Endodermal cell (in vitro differentiated cells): ENCODE measurements at regions not wholly inside any gene's neighbourhood (a gene's known extent, or its start where the extent isn't known, plus 50 kb on each side); places are given as distances from the start of the nearest gene placed in this dataset.

Experiments used
- DNase-seq: peaks from one replicate; pipeline ENCODE4 v3.0.0-alpha.2; 2017
- H3K27ac ChIP-seq: 2 replicates; pipeline ENCODE4 v1.5.1; 2013; ENCODE audit warnings: mild to moderate bottlenecking, low read depth, low read length, moderate library complexity
- H3K27me3 ChIP-seq: 2 replicates; pipeline ENCODE4 v1.6.1; 2013; ENCODE audit warnings: mild to moderate bottlenecking, low read length, moderate library complexity; ENCODE audit not compliant: insufficient read depth, control insufficient read depth, poor library complexity, severe bottlenecking
- H3K36me3 ChIP-seq: 2 replicates; pipeline ENCODE4 v1.7.0; 2013; ENCODE audit warnings: mild to moderate bottlenecking, low read length, moderate library complexity; ENCODE audit not compliant: control insufficient read depth, insufficient read depth
- H3K4me1 ChIP-seq: one replicate; pipeline ENCODE4 v1.7.0; 2013; ENCODE audit warnings: low read length; ENCODE audit not compliant: control insufficient read depth, insufficient read depth
- H3K4me3 ChIP-seq: 2 replicates; pipeline ENCODE4 v1.5.1; 2013; ENCODE audit warnings: mild to moderate bottlenecking, low read length, moderate library complexity
- H3K9ac ChIP-seq: 2 replicates; pipeline ENCODE4 v1.6.1; 2013; ENCODE audit warnings: mild to moderate bottlenecking, low read length, moderate library complexity; ENCODE audit not compliant: poor library complexity, severe bottlenecking; ENCODE audit errors: extremely low read depth
- H3K9me3 ChIP-seq: 2 replicates; pipeline ENCODE4 v1.6.1; 2013; ENCODE audit warnings: mild to moderate bottlenecking, low read length, moderate library complexity; ENCODE audit not compliant: control insufficient read depth
- H3K27ac Mint-ChIP-seq: 2 replicates; pipeline ENCODE4 v1.8.0; 2020; ENCODE audit warnings: mixed read lengths
- H3K27me3 Mint-ChIP-seq: 2 replicates; pipeline ENCODE4 v1.8.0; 2021; ENCODE audit warnings: mild to moderate bottlenecking, mixed read lengths; ENCODE audit not compliant: insufficient read depth
- H3K36me3 Mint-ChIP-seq: 2 replicates; pipeline ENCODE4 v1.8.0; 2020; ENCODE audit warnings: low read depth, mixed read lengths
- H3K4me1 Mint-ChIP-seq: 2 replicates; pipeline ENCODE4 v1.8.0; 2020; ENCODE audit warnings: mixed read lengths
- H3K4me3 Mint-ChIP-seq: 2 replicates; pipeline ENCODE4 v1.8.0; 2020; ENCODE audit warnings: mild to moderate bottlenecking, moderate library complexity, mixed read lengths
- H3K9me3 Mint-ChIP-seq: 2 replicates; pipeline ENCODE4 v1.8.0; 2020; ENCODE audit warnings: mild to moderate bottlenecking, mixed read lengths
- WGBS, 2 experiments: methylation state at CpG; one replicate each; pipeline versions ENCODE4 v1.1.5 to v1.1.7; 2013; ENCODE audit warnings: missing lambda C conversion rate in 2 of 2, mixed read lengths in 1 of 2; ENCODE audit not compliant: insufficient coverage in 1 of 2, insufficient read length in 1 of 2; 5-methylcytosine and 5-hydroxymethylcytosine counted together
- TF ChIP-seq, protein P1 (sequence below): fragments of 200-600 bp; sonication (generic); conservative IDR thresholded peaks from 2 replicates; pipeline ENCODE4 v1.5.0; 2021; ENCODE audit warnings: antibody characterized with exemption, mild to moderate bottlenecking

DNA sequence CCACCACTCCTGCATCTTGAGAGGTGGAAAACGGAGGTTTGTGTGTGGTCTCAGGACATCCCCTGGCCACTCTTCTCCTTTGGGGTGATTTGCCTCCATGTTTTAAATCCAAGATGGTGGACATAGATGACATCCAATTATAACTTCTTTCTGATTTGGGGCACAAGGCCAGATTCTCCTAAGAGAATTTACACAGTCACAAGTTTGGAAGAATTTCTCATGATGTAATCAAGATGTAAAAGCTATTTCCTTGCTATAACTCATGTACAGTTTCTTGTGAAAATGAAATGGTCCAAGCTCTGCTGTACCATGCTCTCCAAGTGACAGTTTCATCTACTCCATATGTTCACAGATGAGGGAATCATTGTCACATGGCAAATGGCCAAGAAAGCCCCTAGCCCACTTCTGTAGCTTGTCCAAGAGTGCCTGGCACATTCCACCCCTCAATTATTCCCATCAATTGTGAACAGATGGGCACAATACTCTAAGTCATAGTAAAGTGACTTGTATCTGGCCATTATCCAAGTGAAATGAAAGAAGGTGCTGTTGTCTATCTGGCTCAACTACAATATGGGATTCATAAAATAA, 134.6 kb upstream of the ROPN1 start:
- no peaks in the 10 kb centered on the region for H3K9me3 ChIP-seq
- TF ChIP-seq, protein P1, sequence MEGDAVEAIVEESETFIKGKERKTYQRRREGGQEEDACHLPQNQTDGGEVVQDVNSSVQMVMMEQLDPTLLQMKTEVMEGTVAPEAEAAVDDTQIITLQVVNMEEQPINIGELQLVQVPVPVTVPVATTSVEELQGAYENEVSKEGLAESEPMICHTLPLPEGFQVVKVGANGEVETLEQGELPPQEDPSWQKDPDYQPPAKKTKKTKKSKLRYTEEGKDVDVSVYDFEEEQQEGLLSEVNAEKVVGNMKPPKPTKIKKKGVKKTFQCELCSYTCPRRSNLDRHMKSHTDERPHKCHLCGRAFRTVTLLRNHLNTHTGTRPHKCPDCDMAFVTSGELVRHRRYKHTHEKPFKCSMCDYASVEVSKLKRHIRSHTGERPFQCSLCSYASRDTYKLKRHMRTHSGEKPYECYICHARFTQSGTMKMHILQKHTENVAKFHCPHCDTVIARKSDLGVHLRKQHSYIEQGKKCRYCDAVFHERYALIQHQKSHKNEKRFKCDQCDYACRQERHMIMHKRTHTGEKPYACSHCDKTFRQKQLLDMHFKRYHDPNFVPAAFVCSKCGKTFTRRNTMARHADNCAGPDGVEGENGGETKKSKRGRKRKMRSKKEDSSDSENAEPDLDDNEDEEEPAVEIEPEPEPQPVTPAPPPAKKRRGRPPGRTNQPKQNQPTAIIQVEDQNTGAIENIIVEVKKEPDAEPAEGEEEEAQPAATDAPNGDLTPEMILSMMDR = no peak

DNA sequence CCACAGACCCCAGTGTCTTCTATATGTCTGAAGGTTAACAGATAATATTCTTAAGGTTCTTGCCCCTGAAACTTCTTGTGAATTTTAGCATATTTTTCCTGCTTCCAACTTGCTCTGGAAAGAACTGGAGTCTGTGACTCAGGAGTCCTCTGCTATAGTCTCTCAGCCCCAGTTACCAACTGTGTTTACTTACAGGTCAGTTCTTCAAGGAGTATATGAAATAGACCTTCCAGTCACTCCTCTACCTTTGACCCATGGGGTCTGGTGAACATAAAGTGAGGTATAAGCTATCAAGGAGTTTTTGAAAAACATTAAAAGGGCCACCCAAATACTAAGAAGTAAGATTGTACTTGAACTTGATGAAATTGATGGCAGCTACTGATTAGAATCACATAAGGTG, 139.2 kb upstream of the ROPN1 start:
- TF ChIP-seq, protein P1 = no peak
- H3K27me3 ChIP-seq = no peaks in the 10 kb centered on the region
- Mint-ChIP-seq H3K27ac (no peak overlapping the region), H3K4me3 (no peak overlapping the region), H3K9me3 (no peaks in the 10 kb centered on the region), H3K4me1 (peaks cover 3% of the 10 kb centered on the region), H3K27me3 (peaks cover 2% of the 10 kb centered on the region), H3K36me3 (no peaks in the 10 kb centered on the region)
- H3K9me3 ChIP-seq = no peaks in the 10 kb centered on the region
- no peaks in the 10 kb centered on the region for H3K4me1 ChIP-seq
- H3K36me3 ChIP-seq = no peaks in the 10 kb centered on the region
- DNase-seq = no peak
- no peak overlapping the region for H3K9ac ChIP-seq
- no peak overlapping the region for H3K27ac ChIP-seq
- no peak overlapping the region for H3K4me3 ChIP-seq

More for the DNA sequence above, 134.6 kb upstream of the ROPN1 start:
- H3K27ac Mint-ChIP-seq = no peak overlapping the region
- no peak overlapping the region for H3K4me3 ChIP-seq
- no peak overlapping the region for H3K9ac ChIP-seq
- no peaks in the 10 kb centered on the region for H3K36me3 Mint-ChIP-seq
- H3K9me3 Mint-ChIP-seq = no peaks in the 10 kb centered on the region
- DNase-seq = no peak
- no peak overlapping the region for H3K27ac ChIP-seq
- H3K27me3 ChIP-seq = no peaks in the 10 kb centered on the region
- no peaks in the 10 kb centered on the region for H3K36me3 ChIP-seq
- peaks cover 2% of the 10 kb centered on the region for H3K27me3 Mint-ChIP-seq
- H3K4me3 Mint-ChIP-seq = no peak overlapping the region
- H3K4me1 ChIP-seq = no peaks in the 10 kb centered on the region
- H3K4me1 Mint-ChIP-seq = no peaks in the 10 kb centered on the region
- WGBS, 2 experiments = 86% methylated on average over 1 of the region's 1 CpG; no CpG with 5 or more reads in 1 of the 2 experiments

DNA sequence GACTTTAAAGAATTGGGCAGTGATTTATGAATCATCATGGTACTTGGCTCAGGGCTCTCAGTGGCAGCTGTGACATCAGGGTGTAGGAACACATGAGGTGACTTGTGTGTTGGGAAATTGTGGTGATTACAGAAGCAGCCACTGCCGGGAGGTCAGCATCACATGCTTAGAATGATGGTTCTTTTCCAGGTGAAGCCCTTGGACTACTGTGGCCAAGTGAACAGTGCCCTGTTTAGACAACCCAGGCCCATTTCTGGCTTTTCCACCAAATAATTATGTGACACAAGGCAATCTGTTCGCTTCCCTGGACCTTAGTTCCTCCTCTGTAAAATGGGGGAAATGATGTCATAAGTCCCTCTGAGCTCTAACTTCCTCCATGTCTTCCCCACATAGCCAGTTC, 139.7 kb upstream of the ROPN1 start:
- Histone ChIP-seq H3K9me3 (no peaks in the 10 kb centered on the region), H3K27ac (no peak overlapping the region), H3K4me3 (no peak overlapping the region), H3K4me1 (no peaks in the 10 kb centered on the region), H3K9ac (no peak overlapping the region), H3K27me3 (no peaks in the 10 kb centered on the region), H3K36me3 (no peaks in the 10 kb centered on the region)
- Mint-ChIP-seq H3K4me1 (peaks cover 3% of the 10 kb centered on the region), H3K4me3 (no peak overlapping the region), H3K27ac (no peak overlapping the region), H3K27me3 (peaks cover 2% of the 10 kb centered on the region), H3K9me3 (no peaks in the 10 kb centered on the region), H3K36me3 (no peaks in the 10 kb centered on the region)
- TF ChIP-seq, protein P1 = no peak
- WGBS, 2 experiments = 90% methylated on average over 2 of the region's 2 CpGs; no CpG with 5 or more reads in 1 of the 2 experiments
- DNase-seq = no peak
